Dedifferentiated amniotic fluid mesenchymal stem cell (primary cell): ENCODE measurements at regions not wholly inside any gene's neighbourhood (a gene's known extent, or its start where the extent isn't known, plus 50 kb on each side); places are given as distances from the start of the nearest gene placed in this dataset.
"Not testable (repeated sequence)": the region's sequence is repeated elsewhere in the genome, so short reads cannot be mapped to it uniquely, and the experiment has no call there.

Source experiments
- DNase-seq: peaks from one replicate; pipeline ENCODE4 v3.0.0-alpha.2; 2016; ENCODE audit errors: extremely low spot score

- DNase-seq, result not testable (repeated sequence)
Observed at GRCh38 chr4:142897518-142897917, 51.4 kb upstream of the INPP4B start.

- DNase-seq, result no peak
Observed at GRCh38 chr4:142900622-142901021, 54.5 kb upstream of the INPP4B start.

GRCh38 chr4:142901166-142901662 lies 55.1 kb upstream of the INPP4B start:
- no peak for DNase-seq

GRCh38 chr4:142903617-142904016 lies 57.5 kb upstream of the INPP4B start:
- DNase-seq, result not testable (repeated sequence)

- peak; percentile 82 for DNase-seq
Observed at GRCh38 chr4:142909908-142910307, 63.8 kb upstream of the INPP4B start.

GRCh38 chr4:142913034-142913433 lies 66.9 kb upstream of the INPP4B start:
- DNase-seq, result no peak

GRCh38 chr4:142913461-142914030 lies 67.4 kb upstream of the INPP4B start:
- no peak for DNase-seq

- no peak for DNase-seq
Observed at GRCh38 chr4:142917678-142918077, 71.6 kb upstream of the INPP4B start.

- no peak for DNase-seq
Observed at GRCh38 chr4:142922720-142923119, 76.6 kb upstream of the INPP4B start.

- no peak for DNase-seq
Observed at GRCh38 chr4:142923619-142924018, 77.5 kb upstream of the INPP4B start.

GRCh38 chr4:142925161-142925560 lies 79.1 kb upstream of the INPP4B start:
- peak; percentile 55 for DNase-seq

- DNase-seq, result no peak
Observed at GRCh38 chr4:142927721-142928120, 81.6 kb upstream of the INPP4B start.

GRCh38 chr4:142929526-142929925 lies 83.4 kb upstream of the INPP4B start:
- DNase-seq, result no peak

GRCh38 chr4:142933207-142933606 lies 87.1 kb upstream of the INPP4B start:
- no peak for DNase-seq

- DNase-seq, result no peak
Observed at GRCh38 chr4:142940425-142941330, 94.6 kb upstream of the INPP4B start.

- DNase-seq, result peak; percentile 48
Observed at GRCh38 chr4:142944565-142944964, 98.5 kb upstream of the INPP4B start.

GRCh38 chr4:142952821-142953580 lies 106.9 kb upstream of the INPP4B start:
- DNase-seq, result no peak

GRCh38 chr4:142954415-142954814 lies 108.3 kb upstream of the INPP4B start:
- no peak for DNase-seq

- no peak for DNase-seq
Observed at GRCh38 chr4:142955501-142955900, 109.4 kb upstream of the INPP4B start.

GRCh38 chr4:142959173-142959572 lies 113.1 kb upstream of the INPP4B start:
- no peak for DNase-seq

- DNase-seq, result no peak
Observed at GRCh38 chr4:142960126-142960525, 114.0 kb upstream of the INPP4B start.
